Neural progenitor cell (in vitro differentiated cells): ENCODE measurements at regions not wholly inside any gene's neighbourhood (a gene's known extent, or its start where the extent isn't known, plus 50 kb on each side); places are given as distances from the start of the nearest gene placed in this dataset.

ENCODE experiments used
- DNase-seq: peaks from one replicate; pipeline ENCODE4 v3.0.0-alpha.2; 2016; ENCODE audit warnings: low spot score
- H2AFZ ChIP-seq: fragments of 200-600 bp; sonication (generic); replicated peaks from 2 replicates; pipeline ENCODE4 v1.6.1; 2016; ENCODE audit warnings: antibody characterized with exemption
- H3F3A ChIP-seq: fragments of 200-600 bp; sonication (generic); 2 replicates; pipeline ENCODE4 v1.6.1; 2016; ENCODE audit warnings: antibody characterized with exemption, low read depth
- H3K27ac ChIP-seq: fragments of 200-600 bp; sonication (generic); 2 replicates; pipeline ENCODE4 v1.5.1; 2016; ENCODE audit warnings: mild to moderate bottlenecking
- H3K27me3 ChIP-seq: fragments of 200-600 bp; sonication (generic); 2 replicates; pipeline ENCODE4 v1.6.1; 2016; ENCODE audit warnings: mild to moderate bottlenecking, moderate library complexity
- H3K36me3 ChIP-seq: fragments of 200-600 bp; sonication (generic); 2 replicates; pipeline ENCODE4 v1.5.1; 2016
- H3K4me1 ChIP-seq: fragments of 200-600 bp; sonication (generic); 2 replicates; pipeline ENCODE4 v1.6.1; 2016; ENCODE audit warnings: mixed run types
- H3K4me2 ChIP-seq: fragments of 200-600 bp; sonication (generic); 2 replicates; pipeline ENCODE4 v1.6.1; 2016
- H3K4me3 ChIP-seq: fragments of 200-600 bp; sonication (generic); 2 replicates; pipeline ENCODE4 v1.5.1; 2016
- H3K79me2 ChIP-seq: fragments of 200-600 bp; sonication (generic); 2 replicates; pipeline ENCODE4 v1.6.1; 2016; ENCODE audit warnings: low read depth
- H3K9ac ChIP-seq: fragments of 200-600 bp; sonication (generic); 2 replicates; pipeline ENCODE4 v1.6.1; 2016
- H3K9me3 ChIP-seq: fragments of 200-600 bp; sonication (generic); 2 replicates; pipeline ENCODE4 v1.5.1; 2016; ENCODE audit warnings: low read depth
- H4K20me1 ChIP-seq: fragments of 200-600 bp; sonication (generic); 2 replicates; pipeline ENCODE4 v1.6.1; 2016; ENCODE audit warnings: low read depth
- H3K27ac Mint-ChIP-seq: 3 replicates; pipeline ENCODE4 v1.8.0; 2021; ENCODE audit warnings: mixed read lengths
- H3K27me3 Mint-ChIP-seq: 2 replicates; pipeline ENCODE4 v1.8.0; 2022; ENCODE audit warnings: low read depth, mild to moderate bottlenecking, inconsistent platforms, moderate library complexity, mixed read lengths; ENCODE audit not compliant: insufficient read depth
- H3K36me3 Mint-ChIP-seq: 3 replicates; pipeline ENCODE4 v1.8.0; 2021; ENCODE audit warnings: mixed read lengths
- H3K4me1 Mint-ChIP-seq: 3 replicates; pipeline ENCODE4 v1.8.0; 2021; ENCODE audit warnings: mixed read lengths
- H3K4me3 Mint-ChIP-seq: 3 replicates; pipeline ENCODE4 v1.8.0; 2021; ENCODE audit warnings: mild to moderate bottlenecking, moderate library complexity, mixed read lengths
- H3K9me3 Mint-ChIP-seq: 3 replicates; pipeline ENCODE4 v1.8.0; 2020; ENCODE audit warnings: mixed read lengths
- CTCF ChIP-seq: fragments of 200-600 bp; sonication (generic); IDR thresholded peaks from 2 replicates; pipeline ENCODE4 v1.5.1; 2017; ENCODE audit warnings: antibody characterized with exemption, mild to moderate bottlenecking
- EZH2 ChIP-seq: fragments of 200-600 bp; sonication (generic); IDR thresholded peaks from 2 replicates; pipeline ENCODE4 v1.6.1; 2017; ENCODE audit warnings: antibody characterized with exemption, mild to moderate bottlenecking, moderate library complexity
- EZH2phosphoT487 ChIP-seq: fragments of 200-600 bp; sonication (generic); IDR thresholded peaks from 2 replicates; pipeline ENCODE4 v1.6.1; 2017; ENCODE audit warnings: antibody characterized with exemption

DNA sequence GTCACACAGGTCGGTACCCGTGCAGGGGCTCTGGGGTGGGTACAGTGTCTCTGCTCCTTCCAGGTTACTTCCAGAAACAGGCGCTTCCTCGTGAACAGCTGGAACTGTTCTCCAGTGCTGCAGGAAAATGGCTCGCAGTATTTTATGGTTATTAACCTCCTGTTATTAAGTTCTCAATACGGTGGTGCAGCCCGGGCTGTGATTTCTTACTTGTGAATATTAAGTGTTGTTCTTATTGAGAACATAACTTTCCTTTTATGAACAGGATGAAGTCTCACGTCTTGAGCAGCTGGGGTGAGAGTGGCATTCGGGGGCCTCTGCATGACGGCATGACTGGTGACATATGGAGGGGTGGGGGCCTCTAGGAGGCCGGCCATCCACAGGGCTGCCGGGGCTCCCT, 430.8 kb downstream of the GLRX3 start:
- Histone ChIP-seq H3K27me3 (no peaks in the 10 kb centered on the region), H3K27ac (no peak overlapping the region), H2AFZ (no peak overlapping the region), H3K79me2 (no peaks in the 10 kb centered on the region), H3K9ac (no peak overlapping the region), H4K20me1 (no peaks in the 10 kb centered on the region), H3K4me3 (no peak overlapping the region), H3K36me3 (no peaks in the 10 kb centered on the region), H3K9me3 (no peaks in the 10 kb centered on the region), H3K4me2 (no peak overlapping the region), H3F3A (no peaks in the 10 kb centered on the region), H3K4me1 (no peaks in the 10 kb centered on the region)
- Mint-ChIP-seq H3K27ac (peak overlapping the region; percentile 28), H3K4me3 (no peak overlapping the region), H3K36me3 (no peaks in the 10 kb centered on the region), H3K4me1 (no peaks in the 10 kb centered on the region), H3K9me3 (peaks cover 2% of the 10 kb centered on the region), H3K27me3 (peaks cover 11% of the 10 kb centered on the region)
- DNase-seq: no peak
- no peak for TF ChIP-seq CTCF
- TF ChIP-seq EZH2phosphoT487: no peak
- no peak for TF ChIP-seq EZH2

DNA sequence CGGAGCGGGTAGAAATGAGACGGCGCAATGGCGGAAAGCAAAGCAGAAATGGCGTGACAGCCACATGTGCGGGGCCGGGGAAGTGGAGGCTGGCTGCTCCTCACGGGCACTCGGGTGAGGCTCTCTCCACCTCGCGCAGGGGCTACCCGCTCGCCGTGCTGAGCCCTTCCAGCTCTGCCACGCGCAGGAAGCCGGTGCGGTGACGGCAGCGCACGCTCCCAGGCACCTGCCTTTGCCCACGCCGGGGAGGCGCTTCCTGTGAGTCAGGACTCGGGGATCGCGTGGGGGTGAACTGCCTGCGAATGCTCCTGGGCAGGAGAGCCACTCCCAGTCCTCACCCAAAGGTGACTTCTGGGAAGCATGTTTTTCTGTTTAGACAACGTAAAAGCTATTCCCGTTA, 431.2 kb downstream of the GLRX3 start:
- H4K20me1 ChIP-seq: no peaks in the 10 kb centered on the region
- no peaks in the 10 kb centered on the region for H3K36me3 ChIP-seq
- H3K4me3 Mint-ChIP-seq: no peak overlapping the region
- no peaks in the 10 kb centered on the region for H3F3A ChIP-seq
- H3K4me1 ChIP-seq: no peaks in the 10 kb centered on the region
- H3K4me2 ChIP-seq: no peak overlapping the region
- H2AFZ ChIP-seq: no peak overlapping the region
- H3K79me2 ChIP-seq: no peaks in the 10 kb centered on the region
- H3K9me3 ChIP-seq: no peaks in the 10 kb centered on the region
- no peak overlapping the region for H3K27ac ChIP-seq
- no peaks in the 10 kb centered on the region for H3K4me1 Mint-ChIP-seq
- peaks cover 2% of the 10 kb centered on the region for H3K9me3 Mint-ChIP-seq
- peaks cover 11% of the 10 kb centered on the region for H3K27me3 Mint-ChIP-seq
- H3K27ac Mint-ChIP-seq: no peak overlapping the region
- H3K4me3 ChIP-seq: no peak overlapping the region
- DNase-seq: no peak
- no peaks in the 10 kb centered on the region for H3K27me3 ChIP-seq
- no peak for TF ChIP-seq CTCF
- no peak for TF ChIP-seq EZH2
- no peak for TF ChIP-seq EZH2phosphoT487
- H3K9ac ChIP-seq: no peak overlapping the region
- H3K36me3 Mint-ChIP-seq: no peaks in the 10 kb centered on the region

- H3K79me2 ChIP-seq: no peaks in the 10 kb centered on the region
- DNase-seq: no peak
These were observed 432.1 kb downstream of the GLRX3 start for GRCh38 chr10:130568246-130568645.

More at GRCh38 chr10:130568246-130568645, 432.1 kb downstream of the GLRX3 start:
- no peaks in the 10 kb centered on the region for H3K4me1 ChIP-seq
- no peaks in the 10 kb centered on the region for H3K36me3 ChIP-seq
- H3K27me3 ChIP-seq: no peaks in the 10 kb centered on the region
- no peak overlapping the region for H2AFZ ChIP-seq
- peaks cover 12% of the 10 kb centered on the region for H3K27me3 Mint-ChIP-seq
- no peak overlapping the region for H3K9ac ChIP-seq
- H3K36me3 Mint-ChIP-seq: no peaks in the 10 kb centered on the region
- H3K27ac ChIP-seq: no peak overlapping the region
- no peak for TF ChIP-seq EZH2
- no peak for TF ChIP-seq EZH2phosphoT487
- no peak for TF ChIP-seq CTCF
- no peaks in the 10 kb centered on the region for H3K9me3 ChIP-seq
- H3K4me3 ChIP-seq: no peak overlapping the region
- no peak overlapping the region for H3K4me3 Mint-ChIP-seq
- H3K9me3 Mint-ChIP-seq: peaks cover 2% of the 10 kb centered on the region
- H4K20me1 ChIP-seq: no peaks in the 10 kb centered on the region
- H3K4me2 ChIP-seq: no peak overlapping the region
- H3K4me1 Mint-ChIP-seq: no peaks in the 10 kb centered on the region
- no peaks in the 10 kb centered on the region for H3F3A ChIP-seq
- H3K27ac Mint-ChIP-seq: no peak overlapping the region
